ENCODE measurements at regions not wholly inside any gene's neighbourhood (a gene's known extent, or its start where the extent isn't known, plus 50 kb on each side); places are given as distances from the start of the nearest gene placed in this dataset.
"Not testable (repeated sequence)": the region's sequence is repeated elsewhere in the genome, so short reads cannot be mapped to it uniquely, and the experiment has no call there.

- no peak for FAIRE-seq
Measured at GRCh38 chr13:42396901-42397655, 125.1 kb downstream of the AKAP11 start.

DNA sequence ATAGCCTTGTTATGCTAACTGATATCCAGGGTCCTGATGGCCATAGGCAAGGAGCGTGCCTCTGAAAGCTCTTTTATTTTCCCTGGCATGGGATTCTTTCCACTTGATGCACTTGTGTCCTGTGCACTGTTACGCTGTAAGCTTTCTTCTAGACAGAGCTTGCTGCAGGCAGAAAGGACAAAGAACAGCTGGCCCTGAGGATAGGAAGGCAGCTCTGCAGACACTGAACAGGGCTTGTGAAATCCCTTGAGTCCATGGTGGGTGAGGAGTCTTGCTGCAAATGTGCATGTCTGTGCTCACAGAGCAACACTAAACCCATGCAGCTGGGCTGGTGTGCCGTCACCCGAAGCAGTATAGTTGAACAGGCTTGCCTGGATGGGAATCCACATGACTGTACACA is 126.6 kb downstream of the AKAP11 start:
- no peak for FAIRE-seq
- DNase-seq (ENCODE audit: insufficient read length, low spot score) = no peak

More at GRCh38 chr13:42396901-42397655, 125.1 kb downstream of the AKAP11 start:
- no peak for DNase-seq (ENCODE audit: insufficient read length, low spot score)

DNA sequence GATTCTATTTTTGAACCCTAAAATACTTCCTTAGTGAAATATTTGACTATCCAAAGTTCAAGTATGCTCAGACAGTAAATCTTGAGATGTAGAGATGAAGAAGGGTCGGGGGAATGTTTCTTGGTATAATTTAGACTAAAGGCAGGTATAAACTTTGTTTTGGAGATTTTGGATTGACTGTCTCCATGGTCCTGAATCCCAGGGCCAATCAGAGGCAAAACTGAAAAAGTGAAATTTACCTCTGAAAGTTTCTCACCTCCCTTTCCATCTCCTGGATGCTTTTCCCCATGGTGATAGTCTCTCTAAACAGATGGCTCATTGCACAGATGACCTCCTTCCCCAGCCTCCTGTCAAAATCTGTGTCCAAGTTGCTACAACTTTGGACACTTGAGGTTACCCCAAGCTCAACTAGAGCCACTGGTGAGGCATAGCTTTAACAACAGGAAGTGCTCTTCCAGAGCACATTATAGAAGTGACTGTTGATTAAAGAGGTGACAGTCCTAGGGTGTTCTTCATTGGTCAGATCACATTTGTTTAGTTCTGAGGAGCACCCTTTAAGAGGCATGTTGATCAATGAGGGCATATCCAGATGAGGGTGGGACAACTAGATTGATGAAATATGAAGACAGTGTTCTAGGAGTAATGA is 128.4 kb downstream of the AKAP11 start:
- DNase-seq (ENCODE audit: insufficient read length, low spot score) = no peak
- FAIRE-seq = no peak

- FAIRE-seq (no peak), DNase-seq (ENCODE audit: insufficient read length, low spot score) (no peak)
Measured at GRCh38 chr13:42401376-42401775, 129.4 kb downstream of the AKAP11 start.

- FAIRE-seq = no peak
- DNase-seq (ENCODE audit: insufficient read length, low spot score) = no peak
Measured at GRCh38 chr13:42405665-42406390, 133.9 kb downstream of the AKAP11 start.

DNA sequence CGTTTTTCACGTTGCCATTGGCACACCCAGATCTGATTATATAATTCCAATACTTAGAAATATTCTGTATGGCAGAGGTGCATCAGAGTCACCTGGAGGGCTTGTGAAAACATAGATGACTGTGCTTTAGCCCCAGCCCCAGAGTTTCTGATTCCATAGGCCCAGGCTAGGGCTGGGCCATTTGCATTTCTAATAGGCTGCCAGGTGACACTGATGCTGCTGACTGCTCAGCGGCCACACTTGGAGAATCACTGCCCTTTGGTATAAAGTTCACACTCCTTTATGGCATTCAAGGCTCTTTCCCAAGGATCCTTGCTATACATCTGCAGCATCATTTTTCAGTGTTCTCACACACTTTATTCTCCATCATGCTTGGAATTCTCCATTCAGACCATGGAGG is 137.1 kb downstream of the AKAP11 start:
- DNase-seq (ENCODE audit: insufficient read length, low spot score) (no peak), FAIRE-seq (no peak)

DNA sequence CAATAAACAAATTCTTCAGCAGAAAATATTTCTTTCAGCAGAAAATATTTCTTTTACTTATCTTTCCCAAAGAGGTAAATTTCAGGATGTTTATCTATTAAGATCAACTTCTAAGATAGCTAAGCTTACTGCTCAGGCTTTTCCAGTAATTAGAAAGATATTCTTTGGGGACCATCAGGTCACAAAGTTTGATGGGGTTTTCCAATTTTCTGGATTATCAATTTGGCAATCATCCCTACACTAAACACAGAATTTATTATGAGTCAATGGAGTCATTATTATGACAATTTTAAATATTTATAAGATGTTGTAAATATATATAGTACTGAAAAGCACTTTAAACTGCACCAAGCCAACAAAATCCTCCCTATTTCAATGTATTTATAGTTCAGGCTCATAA is 137.6 kb downstream of the AKAP11 start:
- FAIRE-seq (no peak), DNase-seq (ENCODE audit: insufficient read length, low spot score) (no peak)

GRCh38 chr13:42412812-42413483 is 141.0 kb downstream of the AKAP11 start:
- FAIRE-seq = no peak

DNA sequence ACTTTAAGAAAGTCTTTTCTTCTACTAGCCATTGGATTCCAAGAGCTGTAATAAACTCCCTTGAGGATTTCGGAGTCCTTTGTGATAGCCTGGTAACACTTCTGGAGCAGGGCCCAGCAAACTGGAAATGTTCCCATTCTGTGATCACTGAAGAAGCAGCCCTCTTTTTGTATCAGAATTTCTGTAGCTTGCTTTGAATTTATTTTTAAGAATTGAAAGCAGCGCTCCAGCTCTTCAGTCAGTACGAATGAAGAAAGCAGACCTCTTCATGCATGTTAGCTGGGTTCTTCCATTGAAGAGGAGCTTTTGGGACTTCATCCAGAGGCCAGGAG is 141.5 kb downstream of the AKAP11 start:
- FAIRE-seq (no peak), DNase-seq (ENCODE audit: insufficient read length, low spot score) (no peak)

More at GRCh38 chr13:42412812-42413483, 141.0 kb downstream of the AKAP11 start:
- no peak for DNase-seq (ENCODE audit: insufficient read length, low spot score)

GRCh38 chr13:42417626-42418025 is 145.7 kb downstream of the AKAP11 start:
- FAIRE-seq (no peak), DNase-seq (ENCODE audit: insufficient read length, low spot score) (no peak)

GRCh38 chr13:42418184-42418583 is 146.2 kb downstream of the AKAP11 start:
- FAIRE-seq (no peak), DNase-seq (ENCODE audit: insufficient read length, low spot score) (no peak)

GRCh38 chr13:42420304-42420703 is 148.4 kb downstream of the AKAP11 start:
- DNase-seq (ENCODE audit: insufficient read length, low spot score) (no peak), FAIRE-seq (no peak)

DNA sequence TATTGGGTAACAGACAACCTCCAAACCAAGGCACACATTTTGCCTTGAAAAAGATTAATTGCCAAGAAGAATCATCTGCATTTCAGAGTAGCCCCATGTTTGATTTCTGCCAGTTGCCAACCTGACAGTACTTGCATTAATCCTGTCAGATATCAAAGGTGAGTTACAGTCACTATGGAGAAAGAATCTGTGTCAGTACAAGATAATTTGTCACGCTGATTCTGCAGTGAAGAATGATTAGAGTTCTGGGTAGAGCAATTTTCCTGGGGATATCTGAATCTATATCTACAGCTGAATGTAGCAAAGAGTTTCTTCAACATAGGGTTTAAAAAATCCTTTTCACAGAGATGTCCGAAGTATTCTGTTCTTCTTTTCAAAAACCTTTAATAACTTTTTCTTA is 150.7 kb downstream of the AKAP11 start:
- DNase-seq (ENCODE audit: insufficient read length, low spot score) (no peak), FAIRE-seq (no peak)

- DNase-seq (ENCODE audit: insufficient read length, low spot score) (no peak), FAIRE-seq (no peak)
Measured at GRCh38 chr13:42424182-42424581, 149.8 kb upstream of the TNFSF11 start.

GRCh38 chr13:42445354-42445753 is 128.6 kb upstream of the TNFSF11 start:
- DNase-seq (ENCODE audit: insufficient read length, low spot score) (no peak), FAIRE-seq (no peak)

- not testable (repeated sequence) for DNase-seq (ENCODE audit: insufficient read length, low spot score); FAIRE-seq
Measured at GRCh38 chr13:42446597-42446996, 127.4 kb upstream of the TNFSF11 start.

GRCh38 chr13:42453091-42453645 is 120.8 kb upstream of the TNFSF11 start:
- no peak for DNase-seq (ENCODE audit: insufficient read length, low spot score)
- FAIRE-seq = no peak

DNA sequence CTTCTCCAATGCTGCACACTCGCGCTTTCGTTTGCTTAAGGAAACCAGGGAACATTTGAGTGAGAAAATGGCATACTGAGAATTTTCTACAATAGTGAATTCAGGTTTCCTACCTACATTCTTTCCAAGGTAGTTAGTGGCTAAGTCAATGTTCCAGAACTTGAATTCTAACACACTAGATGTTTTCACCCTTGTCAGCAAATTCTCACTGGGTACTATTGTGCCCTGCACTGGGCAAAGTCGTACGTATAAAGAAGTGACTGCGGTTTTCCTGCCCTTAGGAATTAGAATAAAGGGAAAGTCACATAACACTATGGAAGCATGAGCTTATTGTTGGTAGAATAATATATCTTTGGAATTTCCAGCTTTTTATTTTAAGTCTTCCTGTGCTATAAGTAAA is 119.2 kb upstream of the TNFSF11 start:
- FAIRE-seq = no peak
- no peak for DNase-seq (ENCODE audit: insufficient read length, low spot score)

GRCh38 chr13:42458193-42458592 is 115.8 kb upstream of the TNFSF11 start:
- DNase-seq (ENCODE audit: insufficient read length, low spot score) (no peak), FAIRE-seq (no peak)

DNA sequence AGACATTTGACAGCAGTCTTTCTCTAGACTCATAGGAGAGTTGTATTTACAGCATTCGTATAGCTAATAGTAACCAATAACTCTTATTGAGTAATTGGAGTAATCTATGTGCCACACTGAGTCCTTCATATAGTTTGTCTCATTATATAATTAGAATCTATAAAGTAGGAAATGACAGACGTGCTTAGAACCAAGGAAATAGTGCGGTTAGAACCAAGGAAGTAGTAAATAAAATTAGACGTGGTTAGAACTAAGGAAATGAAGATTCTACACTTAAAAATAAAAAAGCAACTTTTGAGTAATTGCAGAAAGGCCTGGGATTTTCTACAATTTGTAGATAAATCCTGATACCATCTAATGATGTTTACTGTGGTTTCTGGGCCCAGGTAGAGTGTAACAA is 107.8 kb upstream of the TNFSF11 start:
- DNase-seq (ENCODE audit: insufficient read length, low spot score) (no peak), FAIRE-seq (no peak)

GRCh38 chr13:42466609-42467008 is 107.3 kb upstream of the TNFSF11 start:
- FAIRE-seq (no peak), DNase-seq (ENCODE audit: insufficient read length, low spot score) (no peak)

Measured in HTR-8/SVneo (cell line).